ENCODE measurements at regions not wholly inside any gene's neighbourhood (a gene's known extent, or its start where the extent isn't known, plus 50 kb on each side); places are given as distances from the start of the nearest gene placed in this dataset.

DNA sequence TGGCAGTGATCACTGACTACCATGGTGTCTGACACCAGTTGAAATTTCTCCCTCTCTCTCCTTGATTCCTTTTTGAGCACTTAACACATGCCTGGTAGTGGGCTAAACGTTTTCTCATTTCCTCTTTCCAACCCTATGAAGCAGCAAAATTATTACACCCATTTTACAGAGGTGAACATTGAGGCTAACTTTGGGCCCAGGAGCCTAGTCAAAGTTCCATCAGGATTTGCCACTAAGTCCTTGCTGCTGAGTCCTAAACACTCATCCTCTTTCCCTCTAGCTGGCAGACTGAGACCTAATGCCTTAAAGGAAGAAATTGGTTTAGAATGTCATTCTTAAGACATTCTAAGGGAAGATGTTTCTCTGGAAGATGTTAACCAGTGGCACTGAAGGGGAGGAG is 74.7 kb upstream of the IRX3 start:
- WGBS (ENCODE audit: extremely low coverage, insufficient coverage, insufficient read length) = no CpG with 5 or more reads among the region's 1 CpG
- no peak overlapping the region for H2BK5ac ChIP-seq (ENCODE audit: low read depth, low read length, poor library complexity)
- H3K36me3 ChIP-seq (ENCODE audit: control insufficient read depth in 1 of 2, insufficient read depth in 2 of 2, low read length in 2 of 2) = no peaks in the 10 kb centered on the region
- no peaks in the 10 kb centered on the region for H3K79me2 ChIP-seq (ENCODE audit: control insufficient read depth, insufficient read depth, low read length, poor library complexity)
- H4K91ac ChIP-seq (ENCODE audit: low read depth, low read length) = no peak overlapping the region
- DNase-seq = no peak
- no peak overlapping the region for H2AFZ ChIP-seq (ENCODE audit: insufficient read depth, low read length, poor library complexity)
- H2BK120ac ChIP-seq (ENCODE audit: insufficient read depth, low read length, poor library complexity) = no peak overlapping the region
- H3K23ac ChIP-seq (ENCODE audit: low read length) = no peak overlapping the region
- no peak overlapping the region for H3K4ac ChIP-seq (ENCODE audit: low read depth, low read length)
- H3K18ac ChIP-seq (ENCODE audit: low read length) = no peak overlapping the region
- no peak overlapping the region for H3K14ac ChIP-seq (ENCODE audit: low read length)
- no peaks in the 10 kb centered on the region for H3K79me1 ChIP-seq (ENCODE audit: low read length)
- no peaks in the 10 kb centered on the region for H3K9me3 ChIP-seq (ENCODE audit: insufficient read depth, low read depth, low read length)
- H2AK5ac ChIP-seq (ENCODE audit: low read length) = no peak overlapping the region
- H3K9ac ChIP-seq (ENCODE audit: low read length) = no peak overlapping the region
- H4K12ac ChIP-seq (ENCODE audit: low read depth, low read length) = no peak overlapping the region
- H3K27me3 ChIP-seq (ENCODE audit: insufficient read depth, low read length) = no peaks in the 10 kb centered on the region
- H3K4me2 ChIP-seq (ENCODE audit: low read length) = no peak overlapping the region
- peaks cover 0 to 2% of the 10 kb centered on the region in 2 experiments for H3K4me1 ChIP-seq (ENCODE audit: control insufficient read depth in 1 of 2, insufficient read depth in 2 of 2, low read length in 2 of 2)
- no peak overlapping the region for H3K27ac ChIP-seq (ENCODE audit: low read depth, low read length)
- H4K8ac ChIP-seq (ENCODE audit: low read depth, low read length) = no peak overlapping the region
- H3K4me3 ChIP-seq (ENCODE audit: low read depth, low read length) = no peak overlapping the region
- no peak overlapping the region for H2BK12ac ChIP-seq (ENCODE audit: low read length)

DNA sequence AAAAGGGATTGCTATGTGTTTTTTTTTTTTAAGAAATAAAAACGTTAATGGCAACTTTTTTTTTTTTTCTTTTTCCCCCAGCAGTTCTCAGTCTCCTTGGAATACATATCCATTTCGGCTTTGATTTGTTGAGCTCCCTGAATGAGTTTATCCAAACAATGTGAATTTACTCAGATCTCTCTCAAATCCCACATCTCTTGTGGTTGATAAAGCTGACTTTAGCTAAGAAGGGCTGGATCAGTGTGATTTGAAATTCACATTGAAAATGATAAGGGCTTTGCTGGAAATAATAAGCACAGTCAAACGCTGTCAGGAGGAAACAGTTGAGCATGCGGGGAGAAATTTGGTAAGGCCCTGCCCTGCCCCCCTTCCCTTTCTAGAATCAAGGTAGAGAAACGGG is 74.1 kb upstream of the IRX3 start:
- H3K79me1 ChIP-seq (ENCODE audit: low read length) = no peaks in the 10 kb centered on the region
- no peak overlapping the region for H2BK5ac ChIP-seq (ENCODE audit: low read depth, low read length, poor library complexity)
- H3K9me3 ChIP-seq (ENCODE audit: insufficient read depth, low read depth, low read length) = no peaks in the 10 kb centered on the region
- no peaks in the 10 kb centered on the region for H3K27me3 ChIP-seq (ENCODE audit: insufficient read depth, low read length)
- no peak overlapping the region for H3K18ac ChIP-seq (ENCODE audit: low read length)
- H2AFZ ChIP-seq (ENCODE audit: insufficient read depth, low read length, poor library complexity) = no peak overlapping the region
- H2AK5ac ChIP-seq (ENCODE audit: low read length) = no peak overlapping the region
- no peak overlapping the region for H3K23ac ChIP-seq (ENCODE audit: low read length)
- H3K4me1 ChIP-seq (ENCODE audit: control insufficient read depth in 1 of 2, insufficient read depth in 2 of 2, low read length in 2 of 2) = peaks cover 0 to 2% of the 10 kb centered on the region in 2 experiments
- no peak overlapping the region for H3K9ac ChIP-seq (ENCODE audit: low read length)
- H3K27ac ChIP-seq (ENCODE audit: low read depth, low read length) = no peak overlapping the region
- H3K4ac ChIP-seq (ENCODE audit: low read depth, low read length) = no peak overlapping the region
- no peak overlapping the region for H4K91ac ChIP-seq (ENCODE audit: low read depth, low read length)
- WGBS (ENCODE audit: extremely low coverage, insufficient coverage, insufficient read length) = no CpG with 5 or more reads among the region's 5 CpGs
- no peaks in the 10 kb centered on the region for H3K36me3 ChIP-seq (ENCODE audit: control insufficient read depth in 1 of 2, insufficient read depth in 2 of 2, low read length in 2 of 2)
- no peak for DNase-seq
- no peak overlapping the region for H3K4me2 ChIP-seq (ENCODE audit: low read length)
- H3K14ac ChIP-seq (ENCODE audit: low read length) = no peak overlapping the region
- H4K8ac ChIP-seq (ENCODE audit: low read depth, low read length) = no peak overlapping the region
- no peaks in the 10 kb centered on the region for H3K79me2 ChIP-seq (ENCODE audit: control insufficient read depth, insufficient read depth, low read length, poor library complexity)
- H2BK12ac ChIP-seq (ENCODE audit: low read length) = no peak overlapping the region
- no peak overlapping the region for H4K12ac ChIP-seq (ENCODE audit: low read depth, low read length)
- no peak overlapping the region for H3K4me3 ChIP-seq (ENCODE audit: low read depth, low read length)
- no peak overlapping the region for H2BK120ac ChIP-seq (ENCODE audit: insufficient read depth, low read length, poor library complexity)

DNA sequence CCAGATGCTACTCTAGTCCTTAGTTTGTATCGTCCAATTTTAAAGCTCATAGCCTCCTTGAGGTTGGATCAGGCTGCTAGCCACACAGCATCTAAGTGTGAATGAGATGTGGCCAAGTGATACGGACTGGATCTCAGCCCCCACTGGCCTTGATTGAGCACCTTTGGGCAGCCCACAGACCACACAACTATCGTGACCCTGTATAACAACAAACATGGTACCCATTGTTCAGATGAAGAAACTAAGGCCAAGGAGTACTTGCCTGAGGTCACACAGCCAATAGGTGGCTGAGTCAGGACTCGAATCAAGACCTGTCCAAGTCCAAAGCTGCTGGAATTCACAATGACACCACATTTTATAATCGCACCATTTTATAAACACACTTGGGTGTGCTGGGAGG is 73.0 kb upstream of the IRX3 start:
- H3K9me3 ChIP-seq (ENCODE audit: insufficient read depth, low read depth, low read length) = no peaks in the 10 kb centered on the region
- no peak overlapping the region for H2AK5ac ChIP-seq (ENCODE audit: low read length)
- H3K9ac ChIP-seq (ENCODE audit: low read length) = no peak overlapping the region
- no peaks in the 10 kb centered on the region for H3K79me1 ChIP-seq (ENCODE audit: low read length)
- H3K36me3 ChIP-seq (ENCODE audit: control insufficient read depth in 1 of 2, insufficient read depth in 2 of 2, low read length in 2 of 2) = no peaks in the 10 kb centered on the region
- H3K27me3 ChIP-seq (ENCODE audit: insufficient read depth, low read length) = no peaks in the 10 kb centered on the region
- H3K4me2 ChIP-seq (ENCODE audit: low read length) = no peak overlapping the region
- no peak overlapping the region for H3K27ac ChIP-seq (ENCODE audit: low read depth, low read length)
- no peak overlapping the region for H2BK12ac ChIP-seq (ENCODE audit: low read length)
- H4K91ac ChIP-seq (ENCODE audit: low read depth, low read length) = no peak overlapping the region
- H3K79me2 ChIP-seq (ENCODE audit: control insufficient read depth, insufficient read depth, low read length, poor library complexity) = no peaks in the 10 kb centered on the region
- H2BK5ac ChIP-seq (ENCODE audit: low read depth, low read length, poor library complexity) = no peak overlapping the region
- no peak overlapping the region for H3K4ac ChIP-seq (ENCODE audit: low read depth, low read length)
- no peak overlapping the region for H3K18ac ChIP-seq (ENCODE audit: low read length)
- H3K4me3 ChIP-seq (ENCODE audit: low read depth, low read length) = no peak overlapping the region
- peaks cover 0 to 2% of the 10 kb centered on the region in 2 experiments for H3K4me1 ChIP-seq (ENCODE audit: control insufficient read depth in 1 of 2, insufficient read depth in 2 of 2, low read length in 2 of 2)
- H2BK120ac ChIP-seq (ENCODE audit: insufficient read depth, low read length, poor library complexity) = no peak overlapping the region
- no peak for DNase-seq
- H4K12ac ChIP-seq (ENCODE audit: low read depth, low read length) = no peak overlapping the region
- no peak overlapping the region for H4K8ac ChIP-seq (ENCODE audit: low read depth, low read length)
- WGBS (ENCODE audit: extremely low coverage, insufficient coverage, insufficient read length) = no CpG with 5 or more reads among the region's 5 CpGs
- H2AFZ ChIP-seq (ENCODE audit: insufficient read depth, low read length, poor library complexity) = no peak overlapping the region
- H3K23ac ChIP-seq (ENCODE audit: low read length) = no peak overlapping the region
- no peak overlapping the region for H3K14ac ChIP-seq (ENCODE audit: low read length)

DNA sequence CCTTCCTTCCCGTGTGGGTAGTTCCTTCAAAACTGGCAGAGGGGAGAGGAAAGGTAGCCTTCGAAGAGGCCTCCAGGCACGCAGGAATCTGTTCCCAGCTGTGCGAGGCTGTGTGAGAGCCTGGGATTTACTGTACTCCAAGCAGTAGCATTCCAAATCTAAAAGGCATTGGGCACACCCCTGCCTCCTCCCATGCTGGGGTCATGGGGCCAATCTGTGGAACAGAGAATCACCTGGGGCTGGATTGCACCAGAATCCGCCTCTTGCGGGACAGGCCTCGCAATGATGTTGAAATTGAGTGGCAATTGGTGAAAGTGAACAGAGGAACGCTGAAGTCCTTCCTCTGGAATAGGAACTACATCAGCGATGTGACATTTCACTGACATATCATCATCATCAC is 72.5 kb upstream of the IRX3 start:
- Histone ChIP-seq H2AK5ac (ENCODE audit: low read length) (no peak overlapping the region), H3K36me3 (ENCODE audit: control insufficient read depth in 1 of 2, insufficient read depth in 2 of 2, low read length in 2 of 2) (no peaks in the 10 kb centered on the region), H4K12ac (ENCODE audit: low read depth, low read length) (no peak overlapping the region), H3K9ac (ENCODE audit: low read length) (no peak overlapping the region), H3K4me3 (ENCODE audit: low read depth, low read length) (no peak overlapping the region), H3K4me1 (ENCODE audit: control insufficient read depth in 1 of 2, insufficient read depth in 2 of 2, low read length in 2 of 2) (peaks cover 0 to 2% of the 10 kb centered on the region in 2 experiments), H3K23ac (ENCODE audit: low read length) (no peak overlapping the region), H3K79me2 (ENCODE audit: control insufficient read depth, insufficient read depth, low read length, poor library complexity) (no peaks in the 10 kb centered on the region), H4K8ac (ENCODE audit: low read depth, low read length) (no peak overlapping the region), H3K27me3 (ENCODE audit: insufficient read depth, low read length) (no peaks in the 10 kb centered on the region), H3K4me2 (ENCODE audit: low read length) (no peak overlapping the region), H3K9me3 (ENCODE audit: insufficient read depth, low read depth, low read length) (no peaks in the 10 kb centered on the region), H3K14ac (ENCODE audit: low read length) (no peak overlapping the region), H2BK120ac (ENCODE audit: insufficient read depth, low read length, poor library complexity) (no peak overlapping the region), H3K79me1 (ENCODE audit: low read length) (no peaks in the 10 kb centered on the region), H2BK5ac (ENCODE audit: low read depth, low read length, poor library complexity) (no peak overlapping the region), H3K4ac (ENCODE audit: low read depth, low read length) (no peak overlapping the region), H2AFZ (ENCODE audit: insufficient read depth, low read length, poor library complexity) (no peak overlapping the region), H2BK12ac (ENCODE audit: low read length) (no peak overlapping the region), H3K27ac (ENCODE audit: low read depth, low read length) (no peak overlapping the region), H3K18ac (ENCODE audit: low read length) (no peak overlapping the region), H4K91ac (ENCODE audit: low read depth, low read length) (no peak overlapping the region)
- WGBS (ENCODE audit: extremely low coverage, insufficient coverage, insufficient read length) = no CpG with 5 or more reads among the region's 9 CpGs
- DNase-seq = peak in 1 of 2 donors; percentile 66

Measured in trophoblast cell (in vitro differentiated cells and primary cell).